ENCODE measurements at regions not wholly inside any gene's neighbourhood (a gene's known extent, or its start where the extent isn't known, plus 50 kb on each side); places are given as distances from the start of the nearest gene placed in this dataset.

DNA sequence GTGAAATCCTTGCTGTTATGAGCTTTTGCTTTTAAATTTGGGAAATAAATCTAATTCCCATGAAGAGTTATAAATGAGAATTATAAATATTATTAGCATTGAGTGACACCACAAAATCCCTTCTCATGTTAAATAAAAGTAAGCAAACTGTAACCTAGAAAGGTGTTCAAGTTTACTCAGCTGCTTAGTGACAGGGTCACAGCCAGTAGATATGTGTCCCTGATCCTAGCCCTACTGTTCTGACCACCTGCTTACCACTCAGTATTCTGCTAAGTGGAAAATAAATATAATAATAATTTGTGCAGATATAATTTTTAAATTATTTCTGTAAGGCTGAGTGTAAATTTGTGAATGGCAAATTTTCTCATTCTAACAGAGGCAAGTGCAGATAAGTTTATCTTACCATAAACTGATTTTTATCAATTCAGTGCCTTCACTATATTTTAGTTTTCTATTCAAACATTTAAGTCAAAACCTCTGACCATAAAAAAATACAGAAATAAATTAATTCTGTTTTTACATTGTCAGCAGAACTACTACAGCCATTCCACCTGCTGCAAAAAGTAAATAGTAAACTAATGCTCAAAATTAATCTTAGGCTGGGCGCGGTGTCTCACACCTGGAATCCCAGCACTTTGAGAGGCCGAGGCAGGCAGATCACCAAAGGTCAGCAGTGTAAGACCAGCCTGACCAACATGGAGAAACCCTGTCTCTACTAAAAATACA lies 118.2 kb downstream of the TENT5A start:
- DNase-seq: no peak
- H3K9ac ChIP-seq (ENCODE audit: insufficient read depth in 1 of 2, low read length in 2 of 2): no peak overlapping the region
- 91 to 93% methylated on average over 3 of the region's 3 CpGs for WGBS, 2 donors
- no peaks in the 10 kb centered on the region for H3K4me1 ChIP-seq (ENCODE audit: control insufficient read depth in 5 of 5, insufficient read depth in 5 of 5, low read length in 5 of 5)
- H3K9me3 ChIP-seq (ENCODE audit: control insufficient read depth in 4 of 4, insufficient read depth in 3 of 4, low read length in 3 of 4): peaks cover 0 to 9% (median 0%) of the 10 kb centered on the region in 4 donors
- TF ChIP-seq, protein P1, sequence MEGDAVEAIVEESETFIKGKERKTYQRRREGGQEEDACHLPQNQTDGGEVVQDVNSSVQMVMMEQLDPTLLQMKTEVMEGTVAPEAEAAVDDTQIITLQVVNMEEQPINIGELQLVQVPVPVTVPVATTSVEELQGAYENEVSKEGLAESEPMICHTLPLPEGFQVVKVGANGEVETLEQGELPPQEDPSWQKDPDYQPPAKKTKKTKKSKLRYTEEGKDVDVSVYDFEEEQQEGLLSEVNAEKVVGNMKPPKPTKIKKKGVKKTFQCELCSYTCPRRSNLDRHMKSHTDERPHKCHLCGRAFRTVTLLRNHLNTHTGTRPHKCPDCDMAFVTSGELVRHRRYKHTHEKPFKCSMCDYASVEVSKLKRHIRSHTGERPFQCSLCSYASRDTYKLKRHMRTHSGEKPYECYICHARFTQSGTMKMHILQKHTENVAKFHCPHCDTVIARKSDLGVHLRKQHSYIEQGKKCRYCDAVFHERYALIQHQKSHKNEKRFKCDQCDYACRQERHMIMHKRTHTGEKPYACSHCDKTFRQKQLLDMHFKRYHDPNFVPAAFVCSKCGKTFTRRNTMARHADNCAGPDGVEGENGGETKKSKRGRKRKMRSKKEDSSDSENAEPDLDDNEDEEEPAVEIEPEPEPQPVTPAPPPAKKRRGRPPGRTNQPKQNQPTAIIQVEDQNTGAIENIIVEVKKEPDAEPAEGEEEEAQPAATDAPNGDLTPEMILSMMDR (IDR thresholded peaks at IDR 0.05; ENCODE audit: control extremely low read depth, extremely low read depth): no peak
- no peaks in the 10 kb centered on the region for H3K27me3 ChIP-seq (ENCODE audit: control insufficient read depth in 3 of 3, insufficient read depth in 3 of 3, low read length in 2 of 3)
- no peak overlapping the region for H3K4me3 ChIP-seq
- ATAC-seq (ENCODE audit: insufficient read depth, low FRiP score): no peak
- H3K36me3 ChIP-seq (ENCODE audit: control insufficient read depth in 4 of 4, insufficient read depth in 4 of 4, low read length in 4 of 4): no peaks in the 10 kb centered on the region
- H3K27ac ChIP-seq (ENCODE audit: low read depth in 1 of 2, low read length in 1 of 2): no peak overlapping the region

- TF ChIP-seq, protein P1 (IDR thresholded peaks at IDR 0.05; ENCODE audit: control extremely low read depth, extremely low read depth): no peak
- H3K9ac ChIP-seq (ENCODE audit: insufficient read depth in 1 of 2, low read length in 2 of 2): no peak overlapping the region
- peaks cover 0 to 9% (median 0%) of the 10 kb centered on the region in 4 donors for H3K9me3 ChIP-seq (ENCODE audit: control insufficient read depth in 4 of 4, insufficient read depth in 3 of 4, low read length in 3 of 4)
- no peaks in the 10 kb centered on the region for H3K27me3 ChIP-seq (ENCODE audit: control insufficient read depth in 3 of 3, insufficient read depth in 3 of 3, low read length in 2 of 3)
- H3K4me3 ChIP-seq: no peak overlapping the region
- ATAC-seq (ENCODE audit: insufficient read depth, low FRiP score) (no peak), DNase-seq (no peak)
- H3K36me3 ChIP-seq (ENCODE audit: control insufficient read depth in 4 of 4, insufficient read depth in 4 of 4, low read length in 4 of 4): no peaks in the 10 kb centered on the region
- H3K4me1 ChIP-seq (ENCODE audit: control insufficient read depth in 5 of 5, insufficient read depth in 5 of 5, low read length in 5 of 5): no peaks in the 10 kb centered on the region
- no peak overlapping the region for H3K27ac ChIP-seq (ENCODE audit: low read depth in 1 of 2, low read length in 1 of 2)
These were observed 119.1 kb downstream of the TENT5A start for GRCh38 chr6:81633391-81633790.

DNA sequence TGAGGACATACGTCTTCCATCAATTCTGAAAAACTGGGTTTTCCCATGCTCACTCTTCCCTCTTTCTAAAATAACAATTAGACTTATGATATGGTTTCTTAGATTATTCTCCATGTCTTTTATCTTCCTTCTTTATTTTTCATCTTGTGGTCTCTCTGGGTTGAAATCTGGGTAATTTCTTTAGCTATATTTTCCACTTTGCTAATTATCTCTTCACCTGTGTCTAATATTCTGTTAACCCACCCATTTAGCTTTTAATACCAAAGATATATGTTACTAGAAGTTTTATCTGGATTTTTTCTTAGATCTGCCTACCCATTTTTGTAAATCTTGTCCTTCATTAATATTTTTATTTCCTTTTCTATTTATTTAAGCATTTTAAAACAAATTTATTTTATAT lies 121.8 kb downstream of the TENT5A start:
- Histone ChIP-seq H3K36me3 (ENCODE audit: control insufficient read depth in 4 of 4, insufficient read depth in 4 of 4, low read length in 4 of 4) (no peaks in the 10 kb centered on the region), H3K4me3 (no peak overlapping the region), H3K9me3 (ENCODE audit: control insufficient read depth in 4 of 4, insufficient read depth in 3 of 4, low read length in 3 of 4) (peaks cover 0 to 9% (median 0%) of the 10 kb centered on the region in 4 donors), H3K9ac (ENCODE audit: insufficient read depth in 1 of 2, low read length in 2 of 2) (no peak overlapping the region), H3K4me1 (ENCODE audit: control insufficient read depth in 5 of 5, insufficient read depth in 5 of 5, low read length in 5 of 5) (no peaks in the 10 kb centered on the region), H3K27me3 (ENCODE audit: control insufficient read depth in 3 of 3, insufficient read depth in 3 of 3, low read length in 2 of 3) (no peaks in the 10 kb centered on the region), H3K27ac (ENCODE audit: low read depth in 1 of 2, low read length in 1 of 2) (no peak overlapping the region)
- no peak for ATAC-seq (ENCODE audit: insufficient read depth, low FRiP score)
- WGBS, 2 donors: 87% methylated on average over 1 of the region's 1 CpG
- TF ChIP-seq, protein P1 (IDR thresholded peaks at IDR 0.05; ENCODE audit: control extremely low read depth, extremely low read depth): no peak
- DNase-seq: no peak

GRCh38 chr6:81625216-81625615 lies 127.3 kb downstream of the TENT5A start:
- no peak for DNase-seq
- H3K4me1 ChIP-seq (ENCODE audit: control insufficient read depth in 5 of 5, insufficient read depth in 5 of 5, low read length in 5 of 5): peaks cover 0 to 4% (median 0%) of the 10 kb centered on the region in 5 donors
- no peak overlapping the region for H3K9ac ChIP-seq (ENCODE audit: insufficient read depth in 1 of 2, low read length in 2 of 2)
- no peak overlapping the region for H3K4me3 ChIP-seq
- ATAC-seq (ENCODE audit: insufficient read depth, low FRiP score): no peak
- H3K27ac ChIP-seq (ENCODE audit: low read depth in 1 of 2, low read length in 1 of 2): no peak overlapping the region
- H3K9me3 ChIP-seq (ENCODE audit: control insufficient read depth in 4 of 4, insufficient read depth in 3 of 4, low read length in 3 of 4): peaks cover 0 to under 1% (median 0%) of the 10 kb centered on the region in 4 donors
- H3K27me3 ChIP-seq (ENCODE audit: control insufficient read depth in 3 of 3, insufficient read depth in 3 of 3, low read length in 2 of 3): no peaks in the 10 kb centered on the region
- H3K36me3 ChIP-seq (ENCODE audit: control insufficient read depth in 4 of 4, insufficient read depth in 4 of 4, low read length in 4 of 4): no peaks in the 10 kb centered on the region
- TF ChIP-seq, protein P1 (IDR thresholded peaks at IDR 0.05; ENCODE audit: control extremely low read depth, extremely low read depth): no peak
- 97 to 98% methylated on average over 1 of the region's 1 CpG for WGBS, 2 donors

All from lung (tissue), 11 donors.